SK-N-SH (cell line): ENCODE measurements at regions not wholly inside any gene's neighbourhood (a gene's known extent, or its start where the extent isn't known, plus 50 kb on each side); places are given as distances from the start of the nearest gene placed in this dataset.

Experiments used
- CTCF ChIP-seq: fragments of 200-600 bp; sonication (generic); IDR thresholded peaks from 2 replicates; pipeline ENCODE4 v1.6.1; 2017; ENCODE audit warnings: antibody characterized with exemption, mild to moderate bottlenecking, moderate library complexity
- ELF1 ChIP-seq: IDR thresholded peaks from 2 replicates; pipeline ENCODE4 v1.4.0; 2012
- EP300 ChIP-seq, 2 experiments: IDR thresholded peaks; 2 replicates each; pipeline versions ENCODE4 v1.4.0 to v1.6.1; 2012; ENCODE audit warnings: borderline replicate concordance in 1 of 2, low read depth in 1 of 2, low read length in 1 of 2
- EZH2phosphoT487 ChIP-seq: fragments of 200-600 bp; sonication (generic); IDR thresholded peaks from 2 replicates; pipeline ENCODE4 v1.6.1; 2017; ENCODE audit warnings: low read depth, mixed run types, mild to moderate bottlenecking, antibody characterized with exemption, moderate library complexity, borderline replicate concordance
- GABPA ChIP-seq: IDR thresholded peaks from 2 replicates; pipeline ENCODE4 v1.4.0; 2012; ENCODE audit warnings: low read depth, mild to moderate bottlenecking
- POLR2AphosphoS5 ChIP-seq: IDR thresholded peaks from 2 replicates; pipeline ENCODE4 v1.6.1; 2012; ENCODE audit warnings: low read depth, low read length
- RAD21 ChIP-seq: IDR thresholded peaks from 2 replicates; pipeline ENCODE4 v1.6.1; 2012; ENCODE audit warnings: mild to moderate bottlenecking, low read length
- REST ChIP-seq: IDR thresholded peaks from 2 replicates; pipeline ENCODE4 v1.6.1; 2012; ENCODE audit warnings: mild to moderate bottlenecking, low read depth, low read length, moderate library complexity
- TAF1 ChIP-seq: IDR thresholded peaks from 2 replicates; pipeline ENCODE4 v1.6.1; 2012; ENCODE audit warnings: low read depth, mild to moderate bottlenecking, low read length, moderate library complexity, borderline replicate concordance
- TEAD4 ChIP-seq: IDR thresholded peaks from 2 replicates; pipeline ENCODE4 v1.4.0; 2012; ENCODE audit warnings: mild to moderate bottlenecking, borderline replicate concordance; ENCODE audit not compliant: insufficient read depth
- YY1 ChIP-seq: IDR thresholded peaks from 2 replicates; pipeline ENCODE4 v1.4.0; 2012; ENCODE audit warnings: low read depth, mild to moderate bottlenecking

- TF ChIP-seq YY1 (no peak), CTCF (no peak), EZH2phosphoT487 (no peak), GABPA (no peak), POLR2AphosphoS5 (no peak), RAD21 (no peak), TAF1 (no peak), TEAD4 (no peak), EP300 (IDR thresholded peaks at IDR 0.05; ENCODE audit: borderline replicate concordance in 1 of 2, low read depth in 1 of 2, low read length in 1 of 2) (no peak), REST (no peak), ELF1 (no peak)
Measured at GRCh38 chr7:29639886-29640595, 76.4 kb downstream of the PRR15 start.
